HG02884 (cell line): ENCODE measurements at regions not wholly inside any gene's neighbourhood (a gene's known extent, or its start where the extent isn't known, plus 50 kb on each side); places are given as distances from the start of the nearest gene placed in this dataset.
A peak's percentile ranks its signal among the peaks of the same experiment; 100 is the strongest.
"Not testable (repeated sequence)": the region's sequence is repeated elsewhere in the genome, so short reads cannot be mapped to it uniquely, and the experiment has no call there.

Experiments used
- ATAC-seq: cut with Tn5 transposase; IDR thresholded peaks from one replicate; pipeline ENCODE4 v1.9.1; 2021; ENCODE audit warnings: mild to moderate bottlenecking, moderate library complexity; ENCODE audit not compliant: unreplicated experiment

GRCh38 chr6:26257272-26257671 is 107.7 kb upstream of the BTN3A2 start:
- no peak for ATAC-seq

DNA sequence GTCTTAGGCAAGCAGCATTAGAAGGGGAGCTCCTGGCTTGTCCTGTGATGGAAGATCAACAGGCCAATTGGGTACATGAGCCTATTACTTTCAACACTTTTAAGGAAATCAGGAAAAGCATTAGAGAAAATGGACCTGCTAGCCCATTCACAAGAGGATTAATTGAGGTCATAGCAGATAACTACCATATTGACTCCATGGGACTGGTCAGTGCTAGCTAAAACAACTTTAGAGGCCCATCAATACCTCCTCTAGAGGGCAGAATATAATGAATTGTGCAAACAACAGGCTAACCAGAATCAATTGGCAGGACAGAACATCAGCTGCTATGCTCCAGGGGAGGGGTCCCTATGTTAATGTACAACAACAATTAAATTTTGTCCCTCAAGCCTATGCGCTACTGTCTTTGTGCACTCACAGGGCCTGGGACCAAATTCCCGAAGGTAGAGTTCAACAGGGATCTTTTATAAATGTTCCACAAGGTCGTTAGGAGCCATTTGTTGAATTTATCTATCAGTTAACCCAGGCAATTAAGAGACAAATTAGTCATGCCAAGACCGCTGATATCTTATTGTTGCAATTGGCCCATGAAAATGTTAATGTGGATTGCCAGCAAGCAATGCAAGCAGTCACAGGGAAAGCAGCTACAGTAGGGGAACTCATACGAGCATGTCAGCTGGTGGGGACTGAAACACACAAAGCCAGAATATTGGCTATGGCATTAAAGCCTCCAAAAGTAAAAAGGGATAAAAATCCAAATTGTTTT is 106.6 kb upstream of the BTN3A2 start:
- ATAC-seq, result no peak

GRCh38 chr6:26260110-26260637 is 104.8 kb upstream of the BTN3A2 start:
- ATAC-seq, result no peak

DNA sequence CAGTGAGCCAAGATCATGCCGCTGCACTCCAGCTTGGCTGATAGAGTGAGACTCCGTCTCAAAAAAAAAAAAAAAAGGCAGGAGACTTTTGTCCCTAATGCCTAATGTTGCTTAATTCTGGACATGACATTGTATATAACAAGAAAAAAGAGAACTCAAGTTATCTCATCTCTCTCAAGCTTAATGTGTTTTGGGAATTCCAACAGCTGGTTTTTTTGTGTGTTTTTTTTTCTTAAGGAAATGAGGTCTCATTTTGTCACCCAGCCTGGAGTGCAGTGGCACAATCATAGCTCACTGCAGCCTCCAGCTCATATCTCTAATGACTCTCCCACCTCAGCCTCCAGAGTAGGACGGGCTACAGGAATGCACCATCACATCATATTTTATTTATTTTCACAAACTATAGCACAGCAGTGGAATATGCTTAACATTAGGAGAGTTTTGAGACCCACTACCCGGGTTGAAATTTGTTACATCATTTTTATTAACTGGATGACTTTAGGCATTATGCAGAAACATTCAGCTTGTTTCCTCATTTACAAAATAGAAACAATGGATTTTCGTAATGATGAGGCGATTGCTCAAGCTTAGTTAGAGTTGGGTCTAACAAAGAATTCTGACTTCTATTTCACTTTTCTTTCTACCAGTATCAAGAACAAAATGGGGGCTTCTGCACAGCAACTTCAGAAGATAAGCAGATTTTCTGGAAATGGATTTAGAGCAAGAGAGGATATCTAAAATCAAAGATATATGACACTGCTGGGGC is 104.1 kb upstream of the BTN3A2 start:
- no peak for ATAC-seq

- ATAC-seq, result no peak
These were observed 100.5 kb upstream of the BTN3A2 start for GRCh38 chr6:26264547-26264946.

DNA sequence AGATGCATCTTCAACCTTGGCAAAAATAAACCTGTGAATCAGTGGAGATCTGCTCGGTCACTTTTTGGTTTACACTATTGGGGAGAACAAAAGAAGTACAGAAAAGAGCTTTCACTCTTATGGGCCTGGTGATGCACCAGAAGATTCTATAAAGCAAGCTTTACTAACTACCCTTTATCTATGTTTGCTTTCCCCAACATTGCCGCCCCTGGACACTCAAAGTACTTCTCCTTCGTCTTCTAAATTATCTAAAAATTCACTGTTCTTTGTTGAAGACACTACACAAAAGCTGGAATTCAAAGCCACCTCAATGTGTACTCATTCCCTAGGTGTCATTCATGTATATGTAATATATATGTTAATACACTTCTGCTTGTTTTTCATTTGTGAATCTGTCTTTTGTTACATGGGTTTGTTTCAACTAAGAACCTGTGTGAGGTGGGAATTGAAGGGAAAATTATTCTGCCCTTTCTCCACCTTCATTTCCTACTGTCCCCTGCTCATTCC is 97.9 kb upstream of the BTN3A2 start:
- no peak for ATAC-seq

DNA sequence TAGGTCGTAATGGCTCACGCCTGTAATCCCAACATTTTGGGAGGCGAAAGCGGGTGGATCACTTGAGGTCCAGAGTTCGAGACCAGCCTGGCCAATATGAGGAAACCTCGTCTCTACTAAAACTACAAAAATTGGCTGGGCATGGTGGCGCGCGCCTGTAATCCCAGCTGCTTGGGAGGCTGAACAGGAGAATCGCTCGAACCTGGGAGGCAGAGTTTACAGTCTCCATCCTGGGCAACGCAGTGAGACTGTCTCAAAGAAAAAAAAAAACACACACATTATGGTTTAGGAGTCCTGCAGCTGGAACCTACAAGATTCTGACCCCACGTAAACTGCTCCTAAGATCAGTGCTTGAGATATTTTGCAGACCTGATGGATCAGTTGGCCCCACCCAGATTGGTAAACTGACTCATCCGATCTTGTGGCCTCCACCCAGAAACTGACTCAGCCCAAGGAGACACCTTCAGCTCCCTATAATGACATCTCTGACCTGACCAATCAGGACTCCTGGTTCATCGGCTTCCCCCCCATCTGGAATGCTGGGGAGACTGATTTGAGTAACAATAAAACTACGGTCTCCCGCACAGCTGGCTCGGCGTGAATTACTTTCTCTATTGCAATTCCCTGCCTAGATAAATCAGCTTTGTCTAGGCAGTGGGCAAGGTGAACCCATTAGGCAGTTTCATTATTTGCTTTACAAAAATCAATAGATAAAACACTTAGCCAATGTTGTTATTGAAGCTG is 96.2 kb upstream of the BTN3A2 start:
- ATAC-seq, result no peak

DNA sequence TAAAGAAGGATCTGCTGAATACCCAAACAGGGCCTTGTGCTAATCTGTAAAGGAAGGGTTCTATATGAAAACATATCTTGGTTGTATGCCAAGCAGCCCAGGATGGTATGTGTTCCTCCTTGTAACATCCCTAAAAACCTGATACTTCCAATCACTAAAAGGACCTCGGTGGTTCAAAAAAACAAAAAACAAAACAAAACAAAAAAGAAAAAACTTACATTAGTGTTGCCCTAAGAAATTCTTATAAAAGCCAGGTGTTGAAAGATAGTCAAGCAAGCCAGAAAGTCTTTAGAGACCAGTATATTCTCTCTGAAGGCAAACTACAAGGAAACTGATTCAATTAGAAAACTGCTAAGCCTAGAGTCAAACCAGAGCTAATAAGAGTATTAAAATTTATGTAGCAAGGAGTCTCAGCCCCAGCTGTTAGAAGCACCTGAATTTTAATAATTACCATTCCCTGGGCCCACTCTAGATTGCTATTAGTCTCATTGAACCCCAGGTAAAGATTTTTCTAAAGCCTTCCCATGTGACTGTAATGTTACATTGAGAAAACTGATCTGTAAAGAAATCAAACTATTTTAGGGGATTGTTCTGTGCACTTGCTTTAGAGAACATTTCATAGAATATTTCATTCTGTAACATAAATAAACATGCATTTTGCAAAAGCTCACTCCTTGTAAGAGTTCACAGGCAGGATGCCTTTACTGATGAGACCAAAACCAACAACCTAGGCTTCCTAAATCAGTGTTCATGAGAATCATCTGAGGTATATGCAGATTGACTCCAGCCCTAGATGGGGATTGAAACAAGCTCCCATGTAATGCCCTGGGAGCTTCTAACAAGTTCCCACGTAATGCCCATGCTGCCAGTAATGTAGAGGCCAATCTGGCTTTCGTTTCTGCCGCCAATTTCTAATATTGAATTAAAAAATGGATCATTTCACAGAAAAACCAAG is 95.2 kb upstream of the BTN3A2 start:
- no peak for ATAC-seq

DNA sequence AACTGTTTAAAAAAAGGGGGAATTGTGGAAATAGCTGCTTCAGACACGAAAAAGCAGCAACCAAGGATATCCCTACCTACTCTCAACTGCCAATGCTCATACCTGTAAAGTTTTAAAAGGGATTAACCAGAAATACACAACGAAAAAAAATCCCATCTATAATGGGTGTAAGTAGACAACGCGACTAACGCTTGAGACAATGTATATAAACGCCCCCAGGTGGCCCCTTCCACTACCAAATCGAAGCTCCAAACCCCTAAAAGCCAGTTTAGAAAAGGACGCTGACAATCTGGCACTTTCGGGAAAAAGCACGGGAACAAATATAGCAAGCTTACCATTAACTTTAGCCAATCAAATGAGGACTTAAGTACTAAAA is 94.5 kb upstream of the BTN3A2 start:
- ATAC-seq, result no peak

- ATAC-seq, result peak; percentile 24
These were observed 93.9 kb upstream of the BTN3A2 start for GRCh38 chr6:26270903-26271667.

DNA sequence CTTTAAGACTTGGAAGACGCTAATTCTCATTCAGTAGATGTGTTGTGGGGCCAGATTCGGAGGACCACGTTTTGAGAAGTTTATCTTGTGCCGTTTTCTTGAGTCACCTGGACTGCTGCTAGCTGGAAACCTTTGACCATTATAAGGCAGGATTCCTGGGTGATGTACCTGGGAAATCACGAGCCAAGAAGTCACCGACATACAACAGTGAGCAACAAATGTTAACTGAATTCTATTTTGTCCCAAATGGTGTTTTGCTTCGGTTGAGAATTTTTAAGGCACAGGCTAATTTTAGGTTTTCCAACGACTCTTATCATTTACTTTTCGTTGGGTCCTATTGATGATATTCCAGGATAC is 93.4 kb upstream of the BTN3A2 start:
- ATAC-seq, result no peak

DNA sequence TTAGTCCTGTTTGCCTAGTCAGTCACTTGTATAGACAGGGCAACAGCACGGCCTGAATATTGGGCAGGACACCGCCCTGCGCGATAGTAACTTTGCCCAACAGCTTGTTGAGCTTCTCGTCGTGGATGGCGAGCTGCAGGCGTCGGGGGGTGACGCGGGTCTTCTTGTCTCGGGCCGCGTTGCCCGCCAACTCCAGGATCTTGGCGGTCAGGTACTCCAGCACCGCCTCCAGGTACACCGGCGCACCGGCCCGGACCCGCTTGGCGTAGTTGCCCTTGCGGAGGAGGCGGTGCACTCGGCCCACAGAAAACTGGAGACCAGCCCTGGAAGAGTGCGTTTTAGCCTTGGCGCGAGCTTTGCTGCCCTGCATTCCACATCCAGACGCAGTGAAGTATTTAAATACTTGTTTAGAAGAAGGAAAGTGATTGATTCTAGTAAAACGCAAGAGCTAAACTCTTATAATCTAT is 92.8 kb upstream of the BTN3A2 start:
- no peak for ATAC-seq

- no peak for ATAC-seq
These were observed 91.1 kb upstream of the BTN3A2 start for GRCh38 chr6:26273673-26274588.

DNA sequence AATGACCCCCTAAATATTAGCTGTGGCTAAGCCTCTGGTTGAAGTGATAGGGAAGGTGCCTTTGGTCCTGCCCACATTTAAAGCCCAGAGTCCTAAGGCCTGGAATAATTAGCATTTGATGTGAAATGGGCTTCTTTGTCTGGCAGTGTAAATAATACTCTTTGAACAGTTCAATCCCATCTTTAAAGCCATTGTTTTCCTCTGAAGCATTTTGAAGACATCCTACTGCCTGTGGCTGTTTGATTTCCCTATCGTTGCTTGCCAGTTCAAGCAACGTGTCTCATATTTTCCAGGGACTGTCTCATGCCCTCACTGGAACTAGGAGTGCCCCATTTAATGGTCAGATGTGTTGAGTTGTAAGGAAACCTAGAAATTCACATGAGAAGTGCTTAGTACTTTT is 89.3 kb upstream of the BTN3A2 start:
- ATAC-seq, result no peak

- no peak for ATAC-seq
These were observed 88.0 kb upstream of the BTN3A2 start for GRCh38 chr6:26276841-26277648.

DNA sequence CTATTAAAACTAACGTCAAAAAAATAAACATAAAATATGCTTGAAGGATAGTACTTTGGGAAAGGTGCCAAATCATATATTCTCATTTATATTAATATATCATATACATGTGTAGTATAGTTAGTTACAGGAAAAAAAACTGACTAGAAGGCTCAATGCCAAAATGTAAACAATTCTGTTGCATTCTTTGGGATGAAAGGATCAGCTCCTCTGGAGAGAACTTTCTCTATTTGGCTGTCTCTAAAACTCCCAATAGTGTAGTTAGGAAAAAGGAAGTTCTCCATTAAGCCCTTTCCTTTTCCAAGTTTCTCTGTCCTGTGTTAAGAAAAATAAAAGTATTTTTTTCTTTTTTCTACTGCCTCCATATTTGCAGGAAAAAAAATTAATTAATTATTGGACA is 86.5 kb upstream of the BTN3A2 start:
- ATAC-seq, result no peak

DNA sequence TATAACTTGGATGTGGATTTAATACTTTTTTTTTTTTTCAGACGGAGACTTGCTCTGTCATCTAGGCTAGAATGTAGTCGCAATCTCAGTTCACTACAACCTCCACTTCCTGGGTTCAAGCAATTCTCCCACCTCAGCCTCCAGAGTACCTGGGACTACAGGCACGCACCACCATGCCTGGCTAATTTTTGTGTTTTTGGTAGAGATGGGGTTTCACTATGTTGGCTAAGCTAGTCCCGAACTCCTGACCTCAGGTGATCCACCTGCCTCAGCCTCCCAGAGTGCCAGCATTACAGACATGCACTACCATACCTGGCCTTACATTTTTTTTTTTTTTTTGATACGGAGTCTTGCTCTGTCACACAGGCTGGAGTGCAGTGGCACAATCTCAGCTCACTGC is 85.6 kb upstream of the BTN3A2 start:
- ATAC-seq, result not testable (repeated sequence)

DNA sequence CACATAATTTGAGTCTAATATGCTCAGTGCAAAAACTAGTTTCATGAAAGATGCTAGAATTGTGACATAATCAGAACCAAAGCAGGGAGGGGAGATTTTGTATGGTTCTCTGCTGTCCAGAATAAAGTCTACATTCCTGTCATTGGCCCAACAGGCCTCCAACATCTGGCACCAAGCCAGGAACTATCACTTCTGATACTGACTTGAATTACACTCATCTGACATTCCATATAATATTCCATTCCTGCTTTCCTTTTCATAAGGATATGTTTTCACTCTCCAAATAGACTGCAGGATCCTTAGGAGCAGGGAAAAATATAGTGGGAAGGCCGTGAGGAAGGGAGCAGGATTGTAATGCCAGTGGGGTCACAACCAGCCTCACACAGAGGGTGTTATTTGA is 84.6 kb upstream of the BTN3A2 start:
- ATAC-seq, result no peak
